ENCODE measurements at regions not wholly inside any gene's neighbourhood (a gene's known extent, or its start where the extent isn't known, plus 50 kb on each side); places are given as distances from the start of the nearest gene placed in this dataset.

DNA sequence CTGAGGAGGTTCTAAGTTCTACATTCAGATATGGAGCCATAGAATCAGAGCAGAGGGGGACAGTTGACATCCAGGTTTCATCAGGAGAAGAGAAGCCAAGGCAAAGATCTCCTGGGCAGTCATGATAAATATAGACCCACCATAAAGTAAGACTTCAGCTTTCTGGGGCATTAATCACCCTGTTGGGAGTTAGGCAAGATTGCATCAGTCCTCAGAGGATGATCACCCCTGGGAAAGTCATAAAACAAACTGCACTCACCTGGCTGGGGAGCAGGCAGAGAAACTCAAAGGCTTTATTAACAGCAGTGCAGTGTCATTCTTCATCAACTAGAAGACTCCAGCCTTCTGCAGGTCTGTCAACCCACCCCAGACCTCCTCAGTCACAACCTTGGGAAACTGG, 301.3 kb upstream of the JARID2 start:
- in situ Hi-C loops (cut with MboI; ENCODE audit: low pct_unique_long_range_greater_than_20kb in 2 of 9, low sequenced_read_pairs in 9 of 9, unreplicated experiment in 9 of 9), result no loop called here
- Histone ChIP-seq H3K27ac (no peak overlapping the region), H3K4me3 (no peak overlapping the region), H3K4me1 (replicated peaks in 1 of 2) (peaks cover 0 to 3% of the 10 kb centered on the region in 2 donors)
- ATAC-seq (replicated peaks in 6 of 8), result peak in 5 of 8 experiments; percentile 9 to 83 (median 35)

DNA sequence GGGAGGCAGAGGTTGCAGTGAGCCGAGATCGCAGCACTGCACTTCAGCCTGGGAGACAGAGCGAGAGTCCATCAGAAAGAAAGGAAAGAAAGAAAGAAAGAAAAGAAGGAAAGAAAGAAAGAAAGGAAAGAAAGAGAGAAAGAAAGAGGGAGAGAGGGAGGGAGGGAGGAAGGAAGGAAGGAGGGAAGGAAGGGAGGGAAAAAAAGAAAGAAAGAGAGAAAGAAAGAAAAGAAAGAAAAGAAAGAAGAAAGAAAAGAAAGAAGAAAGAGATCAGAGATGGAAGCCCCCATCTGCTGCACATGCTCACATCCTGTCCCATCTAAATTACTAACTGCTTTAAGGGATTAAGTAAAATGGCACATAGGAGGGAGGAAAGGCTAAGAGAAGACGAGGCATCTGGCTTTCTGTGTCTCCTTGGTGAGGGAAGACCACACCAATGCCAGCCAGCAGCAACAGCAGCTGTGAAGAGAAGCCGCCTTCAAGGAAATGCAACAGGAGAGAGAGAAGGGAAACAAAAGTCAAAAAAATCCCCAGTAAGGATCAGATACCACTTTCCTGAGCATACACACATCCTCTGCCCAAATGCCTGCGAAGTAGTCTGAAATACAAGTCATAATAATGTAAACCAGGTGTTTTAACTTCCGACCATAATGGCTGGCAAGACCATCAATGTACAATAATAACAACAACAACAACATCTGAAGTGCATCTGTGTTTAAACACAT, 300.2 kb upstream of the JARID2 start:
- no peak for ATAC-seq (replicated peaks in 6 of 8)
- in situ Hi-C loops (cut with MboI; ENCODE audit: low pct_unique_long_range_greater_than_20kb in 2 of 9, low sequenced_read_pairs in 9 of 9, unreplicated experiment in 9 of 9), result no loop called here
- Histone ChIP-seq H3K4me1 (replicated peaks in 1 of 2) (peaks cover 3% of the 10 kb centered on the region in 2 donors), H3K27ac (no peak overlapping the region), H3K4me3 (no peak overlapping the region)
- WGBS, 10 experiments, result 35 to 87% (median 79%) methylated on average over 3 to 7 of the region's 7 CpGs; no CpG with 5 or more reads in 2 of the 10 experiments

DNA sequence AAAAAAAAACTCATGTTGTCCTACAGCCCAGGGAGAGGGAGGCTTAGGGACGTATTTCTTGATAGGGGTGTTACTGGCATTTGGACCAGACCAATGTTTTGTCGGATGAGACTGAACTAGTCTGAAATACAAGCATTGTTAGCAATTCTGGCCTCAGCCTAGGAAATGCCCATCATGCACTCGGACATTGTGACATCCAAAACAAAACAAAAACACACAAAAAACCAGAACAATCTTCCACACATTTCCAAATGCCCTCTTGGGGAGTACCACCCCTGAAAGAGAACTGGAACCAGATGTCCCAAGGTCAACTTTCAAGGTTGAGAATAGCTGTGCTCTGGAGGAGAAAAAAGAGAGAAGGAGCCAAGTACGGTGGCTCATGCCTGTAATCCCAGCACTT, 299.1 kb upstream of the JARID2 start:
- H3K4me3 ChIP-seq, result no peak overlapping the region
- no peak overlapping the region for H3K27ac ChIP-seq
- ATAC-seq (replicated peaks in 6 of 8), result no peak
- 25 to 100% (median 84%) methylated on average over 1 to 4 of the region's 4 CpGs; no CpG with 5 or more reads in 1 of the 10 experiments for whole genome bisulfite sequencing, 10 experiments
- H3K4me1 ChIP-seq (replicated peaks in 1 of 2), result peaks cover 3% of the 10 kb centered on the region in 2 donors
- in situ Hi-C loops (cut with MboI; ENCODE audit: low pct_unique_long_range_greater_than_20kb in 2 of 9, low sequenced_read_pairs in 9 of 9, unreplicated experiment in 9 of 9), result no loop called here

DNA sequence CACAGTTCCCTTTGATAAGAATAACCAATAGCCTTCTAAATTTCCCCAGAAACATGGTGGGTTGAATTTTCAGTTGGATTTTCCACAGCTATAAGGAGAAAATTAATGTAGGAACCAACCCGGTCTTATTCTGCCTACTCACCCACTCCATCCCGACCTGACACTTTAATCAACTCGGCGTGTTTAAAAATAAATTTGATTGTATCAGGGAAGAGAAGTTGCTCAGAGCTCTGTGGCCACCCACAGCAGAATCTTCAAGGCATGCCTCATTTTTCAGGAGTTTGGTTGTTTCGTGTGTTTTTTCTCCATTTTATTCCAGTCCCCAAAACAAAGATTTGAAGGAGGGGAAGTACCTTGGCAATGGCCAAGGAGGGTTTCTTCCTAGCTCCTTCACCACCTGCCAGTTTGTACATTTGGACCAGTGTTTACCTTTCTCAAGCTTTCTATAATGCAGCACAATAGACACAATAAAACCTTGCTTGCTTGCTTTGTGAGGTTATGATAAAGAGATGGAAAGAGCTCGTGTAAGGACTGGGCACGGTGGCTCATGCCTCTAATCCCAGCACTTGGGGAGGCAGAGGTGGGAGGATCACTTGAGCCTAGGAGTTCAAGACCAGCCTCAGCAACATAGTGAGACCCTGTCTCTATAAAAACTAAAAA, 297.2 kb upstream of the JARID2 start:
- H3K4me3 ChIP-seq, result no peak overlapping the region
- ATAC-seq (replicated peaks in 6 of 8), result peak in 1 of 8 experiments; percentile 16
- 71 to 100% (median 86%) methylated on average over 1 to 7 of the region's 7 CpGs; no CpG with 5 or more reads in 2 of the 10 experiments for WGBS, 10 experiments
- no peak overlapping the region for H3K27ac ChIP-seq
- in situ Hi-C loops (cut with MboI; ENCODE audit: low pct_unique_long_range_greater_than_20kb in 2 of 9, low sequenced_read_pairs in 9 of 9, unreplicated experiment in 9 of 9), result no loop called here
- peaks cover 3% of the 10 kb centered on the region in 2 donors for H3K4me1 ChIP-seq (replicated peaks in 1 of 2)

DNA sequence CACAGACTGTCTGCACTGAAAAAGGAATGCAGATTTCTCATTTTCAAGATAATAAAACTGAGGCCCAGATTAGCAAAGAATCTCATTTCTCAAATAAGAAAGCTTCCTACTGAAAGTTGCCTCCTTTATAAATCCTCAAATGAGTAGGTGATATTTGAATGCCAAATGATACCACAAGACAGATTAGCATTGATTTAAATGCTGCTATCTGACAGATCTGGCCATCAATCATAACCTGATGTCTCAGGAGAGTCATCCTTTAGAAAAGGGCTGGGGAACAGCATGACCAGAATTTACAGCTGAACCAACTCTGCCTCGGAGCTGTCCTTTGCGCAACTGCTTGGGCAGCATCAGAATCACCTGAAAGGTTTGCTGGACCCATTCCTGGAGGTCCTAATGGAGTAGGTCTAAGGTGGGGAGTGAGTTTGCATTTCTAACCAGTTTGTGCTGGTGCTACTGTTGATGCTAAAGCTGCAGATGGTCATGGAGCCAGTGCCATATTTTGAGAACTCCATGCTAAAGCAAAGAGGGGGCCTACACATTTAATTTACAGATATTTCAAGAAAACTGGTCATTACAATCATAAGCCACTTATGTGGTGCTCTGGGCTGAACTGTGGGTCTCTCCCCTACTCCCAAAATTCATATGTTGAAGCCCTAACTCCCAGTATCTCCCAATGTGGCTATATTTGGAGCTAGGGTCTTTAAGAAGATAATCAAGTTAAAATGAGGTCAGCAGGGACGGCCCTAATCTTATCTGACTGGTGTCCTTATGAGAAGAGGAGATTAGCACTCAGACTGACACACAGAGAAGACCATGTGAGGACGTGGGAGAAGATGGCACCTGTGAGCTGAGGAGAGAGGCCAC, 295.5 kb upstream of the JARID2 start:
- Histone ChIP-seq H3K27ac (no peak overlapping the region), H3K4me3 (no peak overlapping the region), H3K4me1 (replicated peaks in 1 of 2) (peaks cover 0 to 3% of the 10 kb centered on the region in 2 donors)
- no peak for ATAC-seq (replicated peaks in 6 of 8)
- 50 to 100% (median 93%) methylated on average over 1 to 4 of the region's 4 CpGs; no CpG with 5 or more reads in 3 of the 10 experiments for WGBS, 10 experiments
- in situ Hi-C loops (cut with MboI; ENCODE audit: low pct_unique_long_range_greater_than_20kb in 2 of 9, low sequenced_read_pairs in 9 of 9, unreplicated experiment in 9 of 9), result no loop called here

DNA sequence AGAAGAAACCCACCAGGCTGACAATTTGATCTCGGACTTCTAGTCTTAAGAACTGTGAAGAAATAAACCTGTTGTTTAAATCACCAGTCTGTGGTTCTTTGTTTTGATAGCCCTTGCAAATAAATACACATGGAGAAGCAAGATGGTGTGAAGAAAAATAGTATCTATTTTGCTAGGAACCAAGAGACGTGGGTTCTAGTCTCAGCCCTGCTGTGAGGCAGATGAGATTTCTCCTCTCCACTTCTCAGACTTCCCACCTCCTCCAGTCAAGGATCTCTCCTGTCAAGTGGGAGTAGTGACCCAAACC, 294.9 kb upstream of the JARID2 start:
- in situ Hi-C loops (cut with MboI; ENCODE audit: low pct_unique_long_range_greater_than_20kb in 2 of 9, low sequenced_read_pairs in 9 of 9, unreplicated experiment in 9 of 9), result no loop called here
- Histone ChIP-seq H3K27ac (no peak overlapping the region), H3K4me1 (replicated peaks in 1 of 2) (peaks cover 0 to 3% of the 10 kb centered on the region in 2 donors), H3K4me3 (no peak overlapping the region)
- no peak for ATAC-seq (replicated peaks in 6 of 8)
- 29 to 100% (median 93%) methylated on average over 1 to 2 of the region's 2 CpGs; no CpG with 5 or more reads in 5 of the 10 experiments for WGBS, 10 experiments

DNA sequence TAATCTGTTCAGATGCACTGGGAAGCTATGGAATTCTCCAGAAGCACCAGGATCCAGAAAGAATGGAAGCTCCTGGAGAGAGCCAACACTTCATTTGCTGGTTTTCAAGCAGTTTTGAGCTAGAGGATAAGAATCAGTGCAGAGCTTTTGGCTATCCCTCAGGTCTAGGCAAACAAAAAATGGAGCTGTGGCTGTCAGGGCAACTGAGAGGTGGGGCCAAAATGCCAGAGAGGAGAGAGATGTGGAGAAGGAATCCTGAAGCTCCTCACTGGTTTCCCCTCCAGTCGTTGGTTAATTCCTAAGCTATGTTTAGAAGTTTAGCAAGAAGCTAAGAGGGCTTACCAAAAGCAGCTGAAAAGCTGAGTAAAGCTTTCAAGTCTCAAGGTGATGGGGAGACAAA, 294.2 kb upstream of the JARID2 start:
- Histone ChIP-seq H3K4me1 (replicated peaks in 1 of 2) (peaks cover 0 to 3% of the 10 kb centered on the region in 2 donors), H3K27ac (no peak overlapping the region), H3K4me3 (no peak overlapping the region)
- WGBS, 10 experiments, result 0 to 83% (median 38%) methylated on average over 1 of the region's 1 CpG; no CpG with 5 or more reads in 5 of the 10 experiments
- in situ Hi-C loops (cut with MboI; ENCODE audit: low pct_unique_long_range_greater_than_20kb in 2 of 9, low sequenced_read_pairs in 9 of 9, unreplicated experiment in 9 of 9), result no loop called here
- no peak for ATAC-seq (replicated peaks in 6 of 8)

DNA sequence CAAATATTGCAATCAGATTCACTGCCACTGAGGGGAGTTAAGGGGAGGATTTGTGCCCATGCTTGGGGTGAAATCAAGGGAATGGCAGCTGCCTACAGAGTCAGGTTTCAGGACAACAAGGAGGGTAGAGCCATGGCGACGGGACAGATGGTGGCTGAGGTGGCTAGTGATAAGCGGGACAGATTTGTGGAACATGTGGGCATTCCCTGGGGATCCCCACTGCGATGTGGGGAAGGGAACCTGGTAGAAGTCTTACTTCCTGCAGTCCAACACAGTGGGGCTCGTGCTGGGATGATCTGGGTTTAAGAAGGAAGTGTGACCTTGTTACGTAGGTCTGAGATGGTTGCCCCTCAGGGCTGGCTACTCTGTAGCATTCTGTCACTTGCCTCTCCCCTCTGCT, 292.0 kb upstream of the JARID2 start:
- ATAC-seq (replicated peaks in 6 of 8), result no peak
- H3K4me1 ChIP-seq (replicated peaks in 1 of 2), result peaks cover 0 to 3% of the 10 kb centered on the region in 2 donors
- 60 to 100% (median 82%) methylated on average over 1 to 5 of the region's 6 CpGs; no CpG with 5 or more reads in 4 of the 10 experiments for WGBS, 10 experiments
- in situ Hi-C loops (cut with MboI; ENCODE audit: low pct_unique_long_range_greater_than_20kb in 2 of 9, low sequenced_read_pairs in 9 of 9, unreplicated experiment in 9 of 9), result no loop called here
- H3K27ac ChIP-seq, result no peak overlapping the region
- no peak overlapping the region for H3K4me3 ChIP-seq

DNA sequence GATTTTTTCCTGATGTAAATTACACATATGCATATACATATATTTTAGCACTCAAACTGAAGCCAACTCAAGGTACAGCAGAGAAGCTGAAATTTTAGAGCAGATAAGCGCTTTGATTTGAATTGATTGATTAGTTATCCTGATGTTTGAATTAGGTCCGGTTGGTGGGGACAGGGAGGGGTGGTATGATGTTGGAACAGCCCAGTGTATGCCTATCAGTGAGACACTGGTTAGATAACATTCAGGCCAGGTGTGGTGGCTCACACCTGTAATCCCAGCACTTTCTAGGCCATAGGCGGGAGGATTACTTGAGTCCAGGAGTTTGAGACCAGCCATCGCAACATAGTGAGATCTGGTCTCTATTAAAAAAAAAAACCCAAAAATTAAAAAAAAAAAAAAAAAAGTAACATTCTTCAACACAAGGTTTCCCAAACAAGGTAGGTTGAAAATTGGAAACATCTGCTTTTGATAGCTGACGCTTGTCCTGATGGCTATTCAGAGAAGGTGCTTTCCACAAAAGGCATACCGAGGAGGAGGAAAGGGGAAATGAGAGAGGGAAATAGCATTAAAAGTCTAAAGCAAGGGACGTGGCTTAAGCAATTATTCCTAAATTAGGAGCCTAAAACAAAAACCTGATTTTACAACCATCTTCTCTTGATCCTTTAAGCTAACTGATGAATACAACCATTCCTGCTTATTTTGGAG, 288.4 kb upstream of the JARID2 start:
- H3K27ac ChIP-seq, result no peak overlapping the region
- no peak for ATAC-seq (replicated peaks in 6 of 8)
- no peak overlapping the region for H3K4me3 ChIP-seq
- 79 to 95% (median 86%) methylated on average over 2 to 7 of the region's 7 CpGs for WGBS, 10 experiments
- in situ Hi-C loops (cut with MboI; ENCODE audit: low pct_unique_long_range_greater_than_20kb in 2 of 9, low sequenced_read_pairs in 9 of 9, unreplicated experiment in 9 of 9), result no loop called here
- H3K4me1 ChIP-seq (replicated peaks in 1 of 2), result no peaks in the 10 kb centered on the region

DNA sequence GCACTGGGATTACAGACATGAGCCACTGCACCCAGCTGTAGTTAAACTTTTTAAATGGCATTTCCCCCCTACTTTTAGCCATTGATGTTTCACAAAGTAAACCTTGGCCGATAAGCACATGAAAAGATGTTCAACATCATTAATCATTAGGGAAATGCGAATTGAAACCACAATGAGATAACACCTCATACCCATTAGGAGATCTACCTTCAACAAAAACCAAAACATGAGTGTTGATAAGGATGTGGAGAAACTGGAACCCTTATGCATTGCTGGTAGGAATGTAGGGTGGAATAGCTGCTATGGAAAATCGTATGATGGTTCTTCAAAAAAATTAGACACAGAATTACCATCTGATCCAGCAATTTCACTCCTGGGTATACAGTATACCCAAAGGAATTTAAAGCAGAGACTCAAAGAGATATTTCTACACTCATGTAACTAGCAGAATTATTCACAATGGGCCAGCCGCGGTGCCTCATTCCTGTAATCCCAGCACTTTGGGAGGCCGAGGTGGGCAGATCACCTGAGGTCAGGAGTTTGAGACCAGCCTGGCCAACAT, 286.5 kb upstream of the JARID2 start:
- in situ Hi-C loops (cut with MboI; ENCODE audit: low pct_unique_long_range_greater_than_20kb in 2 of 9, low sequenced_read_pairs in 9 of 9, unreplicated experiment in 9 of 9), result no loop called here
- H3K4me3 ChIP-seq, result no peak overlapping the region
- H3K27ac ChIP-seq, result no peak overlapping the region
- H3K4me1 ChIP-seq (replicated peaks in 1 of 2), result peaks cover 1 to 3% of the 10 kb centered on the region in 2 donors
- WGBS, 10 experiments, result 41 to 100% (median 87%) methylated on average over 1 to 6 of the region's 6 CpGs; no CpG with 5 or more reads in 1 of the 10 experiments
- ATAC-seq (replicated peaks in 6 of 8), result no peak

DNA sequence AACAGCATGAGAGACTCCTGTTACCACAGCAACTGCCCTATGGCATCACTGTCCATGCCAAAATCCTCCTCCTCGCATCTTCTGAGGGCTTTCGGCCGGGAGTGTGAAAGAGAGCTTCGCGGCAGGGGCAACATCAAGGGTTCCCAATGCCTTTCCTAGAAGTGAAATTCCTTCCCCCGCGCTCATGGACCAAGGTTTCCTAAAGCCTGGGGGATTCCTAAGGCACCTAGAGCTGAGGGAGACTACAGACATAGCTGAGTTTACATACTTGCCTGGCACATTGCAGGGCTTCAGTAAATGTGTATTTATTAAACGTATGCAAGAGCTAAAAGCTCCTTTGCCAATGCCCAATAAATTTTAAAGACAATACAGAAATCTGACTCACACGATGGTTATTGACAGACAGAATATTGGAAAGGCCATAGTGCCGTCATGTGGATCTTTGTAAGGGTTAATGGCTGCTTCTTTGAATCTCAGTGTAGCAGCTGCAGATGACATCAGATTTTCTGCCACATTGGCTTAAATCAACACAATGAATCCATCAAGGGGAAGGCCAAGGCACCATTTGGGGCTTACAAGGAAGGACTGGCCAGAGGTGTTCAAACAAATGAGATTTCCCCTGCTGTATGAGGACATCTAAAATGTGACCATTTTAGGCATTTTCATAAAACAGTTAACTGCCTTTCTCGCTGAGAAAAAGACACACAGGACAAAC, 281.2 kb upstream of the JARID2 start:
- peaks cover 21 to 29% of the 10 kb centered on the region in 2 donors for H3K4me1 ChIP-seq (replicated peaks in 1 of 2)
- in situ Hi-C loops (cut with MboI; ENCODE audit: low pct_unique_long_range_greater_than_20kb in 2 of 9, low sequenced_read_pairs in 9 of 9, unreplicated experiment in 9 of 9), result no loop called here
- WGBS, 10 experiments, result 0 to 92% (median 62%) methylated on average over 1 to 11 of the region's 11 CpGs
- no peak overlapping the region for H3K4me3 ChIP-seq
- H3K27ac ChIP-seq, result peak overlapping the region; percentile 52 to 61
- peak in 6 of 8 experiments; percentile 32 to 87 (median 86) for ATAC-seq (replicated peaks in 6 of 8)

Data from motor neuron (in vitro differentiated cells).